GOT3 (cell line): ENCODE measurements at regions not wholly inside any gene's neighbourhood (a gene's known extent, or its start where the extent isn't known, plus 50 kb on each side); places are given as distances from the start of the nearest gene placed in this dataset.

Experiments
- DNase-seq: peaks from one replicate; lab custom pipeline; 2025; ENCODE audit warnings: mixed read lengths; lab: John Stamatoyannopoulos, UW

- no peak for DNase-seq
Measured at GRCh38 chr6:77403424-77403823, 59.9 kb downstream of the HTR1B start.

GRCh38 chr6:77401231-77401630 is 62.1 kb downstream of the HTR1B start:
- no peak for DNase-seq

GRCh38 chr6:77397561-77397960 is 65.7 kb downstream of the HTR1B start:
- DNase-seq: no peak

GRCh38 chr6:77389402-77389801 is 73.9 kb downstream of the HTR1B start:
- no peak for DNase-seq

GRCh38 chr6:77383026-77383425 is 80.3 kb downstream of the HTR1B start:
- DNase-seq: no peak

- DNase-seq: no peak
Measured at GRCh38 chr6:77373955-77374354, 89.3 kb downstream of the HTR1B start.

GRCh38 chr6:77371748-77372147 is 91.5 kb downstream of the HTR1B start:
- no peak for DNase-seq

GRCh38 chr6:77368660-77369313 is 94.5 kb downstream of the HTR1B start:
- DNase-seq: no peak

- DNase-seq: no peak
Measured at GRCh38 chr6:77366798-77367197, 96.5 kb downstream of the HTR1B start.

- DNase-seq: no peak
Measured at GRCh38 chr6:77363702-77364101, 99.6 kb downstream of the HTR1B start.

- DNase-seq: no peak
Measured at GRCh38 chr6:77362055-77362454, 101.2 kb downstream of the HTR1B start.

- DNase-seq: no peak
Measured at GRCh38 chr6:77361018-77361417, 102.3 kb downstream of the HTR1B start.

- no peak for DNase-seq
Measured at GRCh38 chr6:77356821-77357220, 106.5 kb downstream of the HTR1B start.

GRCh38 chr6:77354581-77354980 is 108.7 kb downstream of the HTR1B start:
- DNase-seq: no peak

GRCh38 chr6:77353129-77353528 is 110.2 kb downstream of the HTR1B start:
- no peak for DNase-seq

GRCh38 chr6:77341058-77341986 is 122.0 kb downstream of the HTR1B start:
- DNase-seq: no peak

GRCh38 chr6:77340331-77340730 is 123.0 kb downstream of the HTR1B start:
- DNase-seq: no peak

GRCh38 chr6:77339926-77340325 is 123.4 kb downstream of the HTR1B start:
- no peak for DNase-seq

- no peak for DNase-seq
Measured at GRCh38 chr6:77337392-77337791, 125.9 kb downstream of the HTR1B start.

GRCh38 chr6:77334093-77334492 is 129.2 kb downstream of the HTR1B start:
- DNase-seq: no peak

GRCh38 chr6:77332915-77333623 is 130.2 kb downstream of the HTR1B start:
- DNase-seq: no peak

- no peak for DNase-seq
Measured at GRCh38 chr6:77326711-77327110, 136.6 kb downstream of the HTR1B start.

- DNase-seq: no peak
Measured at GRCh38 chr6:77326029-77326428, 137.3 kb downstream of the HTR1B start.
